ENCODE measurements at regions not wholly inside any gene's neighbourhood (a gene's known extent, or its start where the extent isn't known, plus 50 kb on each side); places are given as distances from the start of the nearest gene placed in this dataset.

DNA sequence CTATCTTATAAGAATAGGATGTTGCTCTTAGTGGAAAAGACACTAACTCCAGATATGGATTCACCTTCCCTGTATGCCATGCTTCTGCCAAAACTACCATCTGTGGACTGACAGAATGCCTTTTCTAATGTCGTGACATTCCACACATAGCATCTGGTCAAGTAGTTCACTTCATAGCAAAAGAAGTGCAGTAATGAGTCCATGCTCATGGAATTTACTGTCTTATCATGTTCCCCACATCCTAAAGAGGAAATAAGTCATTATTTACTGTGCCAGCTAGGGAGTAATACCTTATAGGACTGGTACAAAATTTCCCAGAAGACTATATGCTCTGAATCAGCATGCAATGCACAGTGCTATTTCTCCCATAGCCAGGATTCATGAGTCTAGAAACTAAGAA, 562.4 kb downstream of the TLL1 start:
- RAD21 ChIA-PET (ENCODE audit: low non-redundant PET in 1 of 2, low total read pairs in 2 of 2, uncharacterized antibody in 2 of 2, unreplicated experiment in 2 of 2): no interaction called here
- ATAC-seq: no peak

More for the DNA sequence above, 562.4 kb downstream of the TLL1 start:
- H3K4me2 ChIP-seq (ENCODE audit: low read length): no peak overlapping the region
- H3K4me1 ChIP-seq (ENCODE audit: control insufficient read depth in 1 of 2, insufficient read depth in 2 of 2, low read length in 2 of 2): no peaks in the 10 kb centered on the region
- DNase-seq (ENCODE audit: low read depth, low spot score): no peak
- H2AFZ ChIP-seq (ENCODE audit: low read depth, low read length, poor library complexity, severe bottlenecking): no peak overlapping the region
- H3K9me2 ChIP-seq (ENCODE audit: insufficient read depth): no peaks in the 10 kb centered on the region
- no peak overlapping the region for H3K4me3 ChIP-seq (replicated peaks in 1 of 2; ENCODE audit: low read depth in 1 of 2, low read length in 2 of 2)
- intact Hi-C loops (cut with micrococcal nuclease): no loop called here
- ChIA-PET CTCF (no interaction called here), POLR2A (no interaction called here)
- no TSS peak for BruUV-seq (replicated peaks)
- no peak overlapping the region for H3K27ac ChIP-seq (ENCODE audit: low read depth, low read length)
- no peak overlapping the region for H3K9ac ChIP-seq (ENCODE audit: low read length)
- no peaks in the 10 kb centered on the region for H3K36me3 ChIP-seq (ENCODE audit: control insufficient read depth in 1 of 2, insufficient read depth in 2 of 2, low read length in 2 of 2)
- H3K9me3 ChIP-seq (ENCODE audit: control insufficient read depth in 1 of 2, insufficient read depth in 1 of 2, low read depth in 1 of 2, low read length in 2 of 2): no peaks in the 10 kb centered on the region
- H4K20me1 ChIP-seq (ENCODE audit: insufficient read depth): no peaks in the 10 kb centered on the region
- H3K79me2 ChIP-seq (ENCODE audit: insufficient read depth, low read length): no peaks in the 10 kb centered on the region
- no peaks in the 10 kb centered on the region for H3K27me3 ChIP-seq (ENCODE audit: insufficient read depth, low read length)
- TF ChIP-seq EGR1 (IDR thresholded peaks at IDR 0.05; ENCODE audit: low read depth) (no peak), EZH2 (IDR thresholded peaks at IDR 0.05) (no peak), ELF1 (IDR thresholded peaks at IDR 0.05; ENCODE audit: borderline replicate concordance, low read depth) (no peak), FOSL1 (IDR thresholded peaks at IDR 0.05; ENCODE audit: low read depth) (no peak), ZBTB33 (IDR thresholded peaks at IDR 0.05; ENCODE audit: extremely low read depth, insufficient replicate concordance, low read length) (no peak), SP1 (IDR thresholded peaks at IDR 0.05; ENCODE audit: low read depth) (no peak), TCF7L2 (IDR thresholded peaks at IDR 0.05; ENCODE audit: borderline replicate concordance, extremely low read depth, insufficient read depth, insufficient read length) (no peak), ZNF274 (IDR thresholded peaks at IDR 0.05; ENCODE audit: low read depth, low read length) (no peak), POLR2A (IDR thresholded peaks at IDR 0.05; ENCODE audit: borderline replicate concordance, extremely low read depth, insufficient read depth, insufficient read length) (no peak), POLR2AphosphoS5 (IDR thresholded peaks at IDR 0.05; ENCODE audit: low read depth, low read length) (no peak), ZFX (IDR thresholded peaks at IDR 0.05) (no peak), YY1 (IDR thresholded peaks at IDR 0.05; ENCODE audit: extremely low read depth, insufficient replicate concordance, low read depth, low read length) (no peak), SRF (IDR thresholded peaks at IDR 0.05; ENCODE audit: low read depth) (no peak), RAD21 (IDR thresholded peaks at IDR 0.05; ENCODE audit: low read depth) (no peak), EZH2phosphoT487 (IDR thresholded peaks at IDR 0.05; ENCODE audit: borderline replicate concordance) (no peak), SIN3A (IDR thresholded peaks at IDR 0.05; ENCODE audit: low read depth) (no peak)
- TF ChIP-seq, protein P1, sequence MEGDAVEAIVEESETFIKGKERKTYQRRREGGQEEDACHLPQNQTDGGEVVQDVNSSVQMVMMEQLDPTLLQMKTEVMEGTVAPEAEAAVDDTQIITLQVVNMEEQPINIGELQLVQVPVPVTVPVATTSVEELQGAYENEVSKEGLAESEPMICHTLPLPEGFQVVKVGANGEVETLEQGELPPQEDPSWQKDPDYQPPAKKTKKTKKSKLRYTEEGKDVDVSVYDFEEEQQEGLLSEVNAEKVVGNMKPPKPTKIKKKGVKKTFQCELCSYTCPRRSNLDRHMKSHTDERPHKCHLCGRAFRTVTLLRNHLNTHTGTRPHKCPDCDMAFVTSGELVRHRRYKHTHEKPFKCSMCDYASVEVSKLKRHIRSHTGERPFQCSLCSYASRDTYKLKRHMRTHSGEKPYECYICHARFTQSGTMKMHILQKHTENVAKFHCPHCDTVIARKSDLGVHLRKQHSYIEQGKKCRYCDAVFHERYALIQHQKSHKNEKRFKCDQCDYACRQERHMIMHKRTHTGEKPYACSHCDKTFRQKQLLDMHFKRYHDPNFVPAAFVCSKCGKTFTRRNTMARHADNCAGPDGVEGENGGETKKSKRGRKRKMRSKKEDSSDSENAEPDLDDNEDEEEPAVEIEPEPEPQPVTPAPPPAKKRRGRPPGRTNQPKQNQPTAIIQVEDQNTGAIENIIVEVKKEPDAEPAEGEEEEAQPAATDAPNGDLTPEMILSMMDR (IDR thresholded peaks at IDR 0.05 in 2 of 3, conservative IDR thresholded peaks at IDR 0.05 in 1 of 3; ENCODE audit: borderline replicate concordance in 1 of 3, insufficient read depth in 1 of 3, low read depth in 2 of 3, low read length in 2 of 3): no peak
- TF ChIP-seq, protein P2, sequence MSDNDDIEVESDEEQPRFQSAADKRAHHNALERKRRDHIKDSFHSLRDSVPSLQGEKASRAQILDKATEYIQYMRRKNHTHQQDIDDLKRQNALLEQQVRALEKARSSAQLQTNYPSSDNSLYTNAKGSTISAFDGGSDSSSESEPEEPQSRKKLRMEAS (IDR thresholded peaks at IDR 0.05): no peak
- TF ChIP-seq, protein P3, sequence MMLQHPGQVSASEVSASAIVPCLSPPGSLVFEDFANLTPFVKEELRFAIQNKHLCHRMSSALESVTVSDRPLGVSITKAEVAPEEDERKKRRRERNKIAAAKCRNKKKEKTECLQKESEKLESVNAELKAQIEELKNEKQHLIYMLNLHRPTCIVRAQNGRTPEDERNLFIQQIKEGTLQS (IDR thresholded peaks at IDR 0.05): no peak

All from HCT116 (cell line).